ENCODE measurements at regions not wholly inside any gene's neighbourhood (a gene's known extent, or its start where the extent isn't known, plus 50 kb on each side); places are given as distances from the start of the nearest gene placed in this dataset.

- no peak overlapping the region for H3K9ac ChIP-seq (ENCODE audit: control insufficient read depth, extremely low read depth, insufficient read depth, low read length)
- H3K4me2 ChIP-seq (ENCODE audit: control insufficient read depth, extremely low read depth, insufficient read depth, low read depth, low read length) = no peak overlapping the region
- H4K20me1 ChIP-seq (ENCODE audit: control insufficient read depth, extremely low read depth, insufficient read depth, low read length) = no peaks in the 10 kb centered on the region
- no peaks in the 10 kb centered on the region for H3K27me3 ChIP-seq (ENCODE audit: control insufficient read depth, extremely low read depth, insufficient read depth, low read length)
- H3K4me3 ChIP-seq (ENCODE audit: control insufficient read depth in 2 of 3, extremely low read depth in 1 of 3, insufficient read depth in 2 of 3, low read depth in 1 of 3, low read length in 3 of 3) = no peak overlapping the region
- no peak for FAIRE-seq
- DNase-seq (ENCODE audit: low read depth, low spot score) = no peak
- H2AFZ ChIP-seq (ENCODE audit: control insufficient read depth, low read length) = no peak overlapping the region
- TF ChIP-seq CTCF (optimal IDR thresholded peaks at IDR 0.05 in 1 of 3, IDR thresholded peaks at IDR 0.05 in 1 of 3, conservative IDR thresholded peaks at IDR 0.05 in 1 of 3; ENCODE audit: extremely low read depth in 1 of 3, insufficient read depth in 2 of 3, low read length in 3 of 3) (no peak), EZH2 (IDR thresholded peaks at IDR 0.05; ENCODE audit: low read length) (no peak)
- no peaks in the 10 kb centered on the region for H3K4me1 ChIP-seq (ENCODE audit: control insufficient read depth, extremely low read depth, insufficient read depth, low read length)
- no peaks in the 10 kb centered on the region for H3K9me3 ChIP-seq (ENCODE audit: control insufficient read depth, low read depth, low read length)
- no peaks in the 10 kb centered on the region for H3K36me3 ChIP-seq (ENCODE audit: control insufficient read depth in 2 of 2, extremely low read depth in 1 of 2, insufficient read depth in 2 of 2, low read length in 2 of 2)
- dilution Hi-C loops (cut with MboI; ENCODE audit: extremely low pct_ligation_motif_present, low sequenced_read_pairs) = no loop called here
- no peak overlapping the region for H3K27ac ChIP-seq (ENCODE audit: control insufficient read depth, insufficient read depth, low read length)
- H3K79me2 ChIP-seq (ENCODE audit: control insufficient read depth, insufficient read depth, low read length) = no peaks in the 10 kb centered on the region
- no peaks in the 10 kb centered on the region for H3K9me1 ChIP-seq (ENCODE audit: control insufficient read depth, extremely low read depth, insufficient read depth, low read length)
These were observed 358.6 kb downstream of the GPM6A start for GRCh38 chr4:175453456-175453855.

GRCh38 chr4:175456131-175456530, 355.9 kb downstream of the GPM6A start:
- TF ChIP-seq EZH2 (IDR thresholded peaks at IDR 0.05; ENCODE audit: low read length) (no peak), CTCF (optimal IDR thresholded peaks at IDR 0.05 in 1 of 3, IDR thresholded peaks at IDR 0.05 in 1 of 3, conservative IDR thresholded peaks at IDR 0.05 in 1 of 3; ENCODE audit: extremely low read depth in 1 of 3, insufficient read depth in 2 of 3, low read length in 3 of 3) (no peak)
- no peaks in the 10 kb centered on the region for H3K27me3 ChIP-seq (ENCODE audit: control insufficient read depth, extremely low read depth, insufficient read depth, low read length)
- H3K9ac ChIP-seq (ENCODE audit: control insufficient read depth, extremely low read depth, insufficient read depth, low read length) = no peak overlapping the region
- no peaks in the 10 kb centered on the region for H3K9me1 ChIP-seq (ENCODE audit: control insufficient read depth, extremely low read depth, insufficient read depth, low read length)
- H2AFZ ChIP-seq (ENCODE audit: control insufficient read depth, low read length) = no peak overlapping the region
- H3K4me1 ChIP-seq (ENCODE audit: control insufficient read depth, extremely low read depth, insufficient read depth, low read length) = no peaks in the 10 kb centered on the region
- no peaks in the 10 kb centered on the region for H3K36me3 ChIP-seq (ENCODE audit: control insufficient read depth in 2 of 2, extremely low read depth in 1 of 2, insufficient read depth in 2 of 2, low read length in 2 of 2)
- no peaks in the 10 kb centered on the region for H4K20me1 ChIP-seq (ENCODE audit: control insufficient read depth, extremely low read depth, insufficient read depth, low read length)
- DNase-seq (ENCODE audit: low read depth, low spot score) (no peak), FAIRE-seq (no peak)
- dilution Hi-C loops (cut with MboI; ENCODE audit: extremely low pct_ligation_motif_present, low sequenced_read_pairs) = no loop called here
- H3K9me3 ChIP-seq (ENCODE audit: control insufficient read depth, low read depth, low read length) = no peaks in the 10 kb centered on the region
- no peak overlapping the region for H3K4me2 ChIP-seq (ENCODE audit: control insufficient read depth, extremely low read depth, insufficient read depth, low read depth, low read length)
- no peak overlapping the region for H3K4me3 ChIP-seq (ENCODE audit: control insufficient read depth in 2 of 3, extremely low read depth in 1 of 3, insufficient read depth in 2 of 3, low read depth in 1 of 3, low read length in 3 of 3)
- H3K27ac ChIP-seq (ENCODE audit: control insufficient read depth, insufficient read depth, low read length) = no peak overlapping the region
- H3K79me2 ChIP-seq (ENCODE audit: control insufficient read depth, insufficient read depth, low read length) = no peaks in the 10 kb centered on the region

Measured in keratinocyte (primary cell).